ENCODE measurements at regions not wholly inside any gene's neighbourhood (a gene's known extent, or its start where the extent isn't known, plus 50 kb on each side); places are given as distances from the start of the nearest gene placed in this dataset.

DNA sequence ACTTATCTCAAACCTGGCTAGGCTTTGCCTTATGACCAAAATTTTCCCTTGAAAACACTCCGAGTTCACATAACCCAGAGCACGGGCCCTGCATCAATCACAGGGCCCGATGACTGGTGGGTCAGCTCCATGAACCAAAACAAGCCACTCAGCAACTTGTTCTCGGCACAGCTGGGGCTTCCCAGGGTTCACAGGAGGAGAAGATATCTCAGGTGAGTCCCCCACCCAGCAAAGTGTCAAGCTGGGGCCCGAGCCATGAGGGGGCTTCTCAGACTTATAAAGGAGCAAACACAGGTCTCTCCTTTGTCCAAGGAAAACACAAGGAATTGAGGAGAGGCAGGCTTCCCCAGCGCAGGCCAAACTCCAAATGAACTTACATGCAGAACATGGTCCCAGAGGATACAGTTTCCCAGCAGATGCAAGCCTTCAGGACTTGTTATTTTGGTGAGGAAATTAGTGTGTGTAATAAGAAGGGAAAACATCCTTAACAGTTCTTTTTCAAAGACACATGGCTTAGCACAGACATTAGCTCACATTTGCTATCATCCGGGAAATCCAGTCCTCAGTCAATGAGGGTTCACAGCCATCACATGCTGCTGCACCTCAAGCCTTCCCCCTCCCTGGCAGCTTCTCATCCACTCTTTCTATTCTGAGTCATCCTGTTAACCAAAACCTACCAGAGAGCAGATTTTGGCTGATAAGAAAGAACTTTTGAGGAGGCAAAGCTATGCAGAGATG is 98.1 kb upstream of the NFIA start:
- DNase-seq = no peak

- DNase-seq = no peak
These were observed 98.7 kb upstream of the NFIA start for GRCh38 chr1:60983701-60984061.

- no peak for DNase-seq
These were observed 99.8 kb upstream of the NFIA start for GRCh38 chr1:60982539-60982938.

DNA sequence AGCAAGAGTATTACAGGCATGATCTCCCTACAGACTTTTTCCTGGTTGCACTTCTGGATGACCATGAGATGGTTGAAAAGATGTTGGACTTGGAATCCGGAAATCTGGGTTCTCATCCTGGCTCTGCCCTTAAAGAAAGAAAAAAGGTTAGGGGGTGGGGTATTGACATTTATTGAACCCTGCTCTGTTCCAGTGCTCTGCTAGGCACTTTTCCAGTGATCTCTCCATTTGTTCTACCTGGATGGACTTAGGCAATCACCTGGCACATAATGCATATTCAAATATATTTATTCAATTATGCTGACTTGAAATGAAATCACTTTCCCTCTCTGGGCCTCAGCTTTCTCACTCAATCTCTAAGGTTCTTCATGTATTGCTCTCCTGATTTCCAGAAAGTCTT is 101.0 kb upstream of the NFIA start:
- no peak for DNase-seq

- DNase-seq = peak in 1 of 3 experiments; percentile 67
These were observed 103.7 kb upstream of the NFIA start for GRCh38 chr1:60978421-60979357.

- DNase-seq = no peak
These were observed 104.7 kb upstream of the NFIA start for GRCh38 chr1:60977661-60978060.

- peak in 1 of 3 experiments; percentile 35 for DNase-seq
These were observed 107.6 kb upstream of the NFIA start for GRCh38 chr1:60974524-60975372.

DNA sequence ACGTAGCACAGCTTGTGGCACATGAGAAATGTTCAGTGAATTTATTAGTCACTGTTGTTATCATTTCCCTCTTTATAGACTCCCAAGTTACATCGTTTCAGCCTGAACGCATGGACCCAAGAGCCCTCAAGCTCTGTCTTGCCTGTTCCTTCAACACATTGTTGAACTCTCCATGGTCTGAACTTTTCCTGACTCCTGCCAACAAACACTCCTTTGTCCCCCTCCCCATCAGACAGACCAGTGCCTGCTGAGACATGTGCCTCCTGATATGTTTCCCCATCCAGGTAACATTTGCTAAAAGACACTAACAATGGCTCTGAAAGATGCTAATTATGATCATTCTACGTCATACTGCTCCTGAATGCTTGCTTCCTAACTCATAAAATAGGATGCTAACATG is 108.7 kb upstream of the NFIA start:
- no peak for DNase-seq

GRCh38 chr1:60972841-60973364 is 109.5 kb upstream of the NFIA start:
- no peak for DNase-seq

- no peak for DNase-seq
These were observed 111.0 kb upstream of the NFIA start for GRCh38 chr1:60971330-60971729.

GRCh38 chr1:60969971-60970509 is 112.3 kb upstream of the NFIA start:
- DNase-seq = peak in 2 of 3 experiments; percentile 22 to 75

DNA sequence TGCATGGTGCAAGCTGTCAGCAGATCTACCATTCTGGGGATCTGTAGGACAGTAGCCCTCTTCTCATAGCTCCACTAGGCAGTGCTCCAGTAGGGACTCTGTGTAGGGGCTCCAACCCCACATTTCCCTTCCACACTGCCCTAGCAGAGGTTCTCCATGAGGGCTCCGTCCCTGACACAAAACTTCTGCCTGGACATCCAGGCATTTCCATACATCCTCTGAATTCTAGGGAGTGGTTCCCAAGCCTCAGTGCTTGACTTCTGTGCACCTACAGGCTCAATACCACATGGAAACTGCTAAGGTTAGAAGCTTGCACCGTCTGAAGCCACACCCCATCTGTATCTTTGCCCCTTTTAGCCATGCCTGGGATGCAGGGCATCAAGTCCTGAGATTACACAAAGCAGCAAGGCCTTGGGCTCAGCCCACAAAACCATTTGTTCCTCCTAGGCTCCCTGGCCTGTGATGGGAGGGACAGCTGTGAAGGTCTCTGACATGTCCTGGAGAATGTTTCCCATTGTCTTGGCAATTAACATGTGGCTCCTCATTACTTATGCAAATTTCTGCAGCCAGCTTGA is 117.0 kb upstream of the NFIA start:
- DNase-seq = no peak

GRCh38 chr1:60963167-60963940 is 119.0 kb upstream of the NFIA start:
- DNase-seq = no peak

GRCh38 chr1:60960891-60961461 is 121.4 kb upstream of the NFIA start:
- DNase-seq = no peak

- no peak for DNase-seq
These were observed 122.7 kb upstream of the NFIA start for GRCh38 chr1:60959701-60960100.

DNA sequence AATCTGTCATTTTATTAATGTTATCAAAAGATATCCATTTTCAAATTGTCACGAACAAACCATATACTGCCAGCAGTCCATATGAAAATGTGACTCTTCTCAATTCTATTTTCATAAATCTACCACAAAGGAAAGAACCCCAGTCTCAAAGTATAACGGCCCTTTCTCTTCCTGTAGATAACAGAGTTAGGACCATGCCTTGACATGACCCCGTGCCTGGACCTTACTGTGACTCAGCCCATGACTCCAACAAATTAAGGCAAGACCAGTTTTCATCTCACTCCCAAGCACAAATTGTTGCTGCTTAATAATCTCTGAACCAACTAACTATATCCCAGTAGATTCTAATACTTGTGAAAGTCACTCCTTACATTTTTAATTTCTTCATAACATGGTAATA is 124.4 kb upstream of the NFIA start:
- DNase-seq = no peak

- DNase-seq = no peak
These were observed 125.8 kb upstream of the NFIA start for GRCh38 chr1:60956520-60956919.

DNA sequence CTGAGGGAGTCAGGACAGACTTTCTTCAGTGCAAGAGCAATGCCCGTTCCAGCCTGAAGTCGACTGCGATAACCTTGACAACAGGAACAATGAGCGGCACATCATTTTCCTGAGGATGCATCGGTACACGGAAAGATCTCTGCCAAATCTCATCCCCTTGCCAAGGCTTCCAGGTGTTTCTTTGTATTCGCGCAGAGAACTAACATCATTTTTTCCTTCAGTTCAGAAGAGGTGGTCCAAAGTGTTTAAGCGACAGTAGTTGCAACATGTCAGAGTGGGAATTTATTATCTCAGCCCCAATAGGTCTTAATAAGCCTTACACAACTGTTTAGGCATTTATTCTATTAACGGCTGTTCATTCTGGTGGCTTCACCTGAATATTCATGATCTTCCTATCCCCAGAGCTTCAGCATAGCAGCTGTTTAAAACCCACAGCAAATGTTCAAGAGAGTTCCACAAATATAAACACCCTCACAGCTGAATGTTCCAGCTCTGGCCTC is 129.7 kb upstream of the NFIA start:
- DNase-seq = no peak

DNA sequence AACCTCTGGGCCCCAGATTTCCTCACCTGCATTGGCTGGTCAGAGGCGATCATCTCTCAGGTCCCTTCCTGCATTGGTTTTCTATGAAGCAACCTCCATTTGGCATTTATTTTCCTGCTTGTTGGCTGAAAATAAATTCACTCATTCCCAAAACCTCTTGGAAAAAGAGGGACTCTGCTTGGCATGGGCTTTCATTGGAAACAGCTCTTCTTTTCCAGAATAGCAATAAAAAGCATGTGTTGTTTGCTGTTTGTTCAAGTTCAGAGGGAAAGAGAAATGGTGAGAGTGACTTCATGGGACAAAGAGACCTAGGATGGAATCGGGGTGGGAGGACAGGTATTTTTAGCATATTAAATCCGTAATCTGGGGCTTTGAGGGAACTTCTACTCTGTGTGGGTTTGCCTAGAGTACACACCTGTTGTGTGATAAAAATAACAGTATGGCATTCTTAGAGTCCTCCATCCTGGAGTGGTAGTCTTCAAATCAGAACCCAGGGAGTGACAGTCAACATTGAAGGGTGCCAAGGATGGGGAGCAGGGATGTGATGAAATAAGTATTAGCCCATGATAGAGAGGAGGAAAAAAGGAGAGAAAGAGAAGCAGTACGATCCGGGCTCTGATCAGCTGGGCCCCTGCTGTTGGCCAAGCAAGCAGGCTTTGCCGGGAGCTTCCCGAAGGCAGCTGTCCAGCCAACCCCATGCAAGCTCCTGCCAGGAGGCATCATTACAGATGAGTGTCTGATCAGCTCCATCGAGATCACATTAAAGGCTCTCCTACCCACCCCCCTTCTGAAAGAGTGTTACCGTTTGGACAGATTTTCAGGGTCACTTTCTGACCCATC is 131.9 kb upstream of the NFIA start:
- no peak for DNase-seq

- no peak for DNase-seq
These were observed 132.5 kb upstream of the NFIA start for GRCh38 chr1:60949826-60950197.

Measured in NCI-H1417 (cell line).